Kasumi-1 (cell line): ENCODE measurements at regions not wholly inside any gene's neighbourhood (a gene's known extent, or its start where the extent isn't known, plus 50 kb on each side); places are given as distances from the start of the nearest gene placed in this dataset.

Experiments used
- DNase-seq, 2 experiments: peaks; one replicate each; lab custom pipeline; 2025; lab: John Stamatoyannopoulos, UW

- no peak for DNase-seq
Observed at GRCh38 chr1:209224886-209225285, 358.6 kb upstream of the CAMK1G start.

GRCh38 chr1:209227171-209227570 lies 356.3 kb upstream of the CAMK1G start:
- no peak for DNase-seq

- DNase-seq, result no peak
Observed at GRCh38 chr1:209227941-209228340, 355.6 kb upstream of the CAMK1G start.

- no peak for DNase-seq
Observed at GRCh38 chr1:209229494-209230061, 353.9 kb upstream of the CAMK1G start.

GRCh38 chr1:209230314-209230713 lies 353.2 kb upstream of the CAMK1G start:
- no peak for DNase-seq

GRCh38 chr1:209231476-209232156 lies 351.9 kb upstream of the CAMK1G start:
- no peak for DNase-seq

- no peak for DNase-seq
Observed at GRCh38 chr1:209232197-209232596, 351.3 kb upstream of the CAMK1G start.

- DNase-seq, result no peak
Observed at GRCh38 chr1:209232759-209233158, 350.8 kb upstream of the CAMK1G start.

- DNase-seq, result no peak
Observed at GRCh38 chr1:209235166-209235565, 348.3 kb upstream of the CAMK1G start.

- DNase-seq, result no peak
Observed at GRCh38 chr1:209238356-209238755, 345.2 kb upstream of the CAMK1G start.

GRCh38 chr1:209240351-209240750 lies 343.2 kb upstream of the CAMK1G start:
- no peak for DNase-seq

GRCh38 chr1:209241487-209241886 lies 342.0 kb upstream of the CAMK1G start:
- DNase-seq, result no peak

- peak; percentile 31 to 40 for DNase-seq
Observed at GRCh38 chr1:209248649-209249279, 334.8 kb upstream of the CAMK1G start.

GRCh38 chr1:209249280-209249670 lies 334.2 kb upstream of the CAMK1G start:
- DNase-seq, result no peak

GRCh38 chr1:209249785-209250440 lies 333.6 kb upstream of the CAMK1G start:
- DNase-seq, result no peak

- no peak for DNase-seq
Observed at GRCh38 chr1:209250861-209251636, 332.5 kb upstream of the CAMK1G start.

GRCh38 chr1:209256766-209257350 lies 326.7 kb upstream of the CAMK1G start:
- no peak for DNase-seq

- DNase-seq, result no peak
Observed at GRCh38 chr1:209257454-209257853, 326.1 kb upstream of the CAMK1G start.

GRCh38 chr1:209260136-209260535 lies 323.4 kb upstream of the CAMK1G start:
- no peak for DNase-seq

GRCh38 chr1:209262631-209263030 lies 320.9 kb upstream of the CAMK1G start:
- no peak for DNase-seq

- DNase-seq, result no peak
Observed at GRCh38 chr1:209265301-209265700, 318.2 kb upstream of the CAMK1G start.
